Esophagus squamous epithelium (tissue), 5 donors: ENCODE measurements at regions not wholly inside any gene's neighbourhood (a gene's known extent, or its start where the extent isn't known, plus 50 kb on each side); places are given as distances from the start of the nearest gene placed in this dataset.

Source experiments
- DNase-seq: peaks from one replicate; lab custom pipeline; 2025; lab: John Stamatoyannopoulos, UW
- H3K27ac ChIP-seq, 4 donors: fragments of 200-600 bp; sonication (generic); one replicate each; pipeline ENCODE4 v1.5.1; 2016 to 2019; ENCODE audit warnings: mild to moderate bottlenecking in 1 of 4
- H3K27me3 ChIP-seq, 4 donors: fragments of 200-600 bp; sonication (generic); 1 replicate in 3 of 4; 2 replicates in 1 of 4; pipeline versions ENCODE4 v1.5.1 to v1.6.0; 2017 to 2021; ENCODE audit warnings: antibody characterized with exemption in 1 of 4
- H3K36me3 ChIP-seq, 3 donors: fragments of 200-600 bp; sonication (generic); one replicate each; pipeline ENCODE4 v1.5.1; 2016 to 2019
- H3K4me1 ChIP-seq, 3 donors: fragments of 200-600 bp; sonication (generic); one replicate each; pipeline ENCODE4 v1.5.1; 2017 to 2019
- H3K4me3 ChIP-seq, 4 donors: fragments of 200-600 bp; sonication (generic); 1 replicate in 3 of 4; 2 replicates in 1 of 4; pipeline ENCODE4 v1.5.1; 2016 to 2019; ENCODE audit warnings: mild to moderate bottlenecking in 2 of 4, moderate library complexity in 1 of 4
- H3K9me3 ChIP-seq, 3 donors: fragments of 200-600 bp; sonication (generic); one replicate each; pipeline ENCODE4 v1.5.1; 2016 to 2019
- CTCF ChIP-seq, 6 experiments: fragments of 450-650 bp in 4 of 6; fragments of 200-600 bp in 2 of 6; sonication (generic) in 2 of 6; IDR thresholded peaks; one replicate each; pipeline ENCODE4 v1.5.1; 2016 to 2019; ENCODE audit warnings: antibody characterized with exemption in 6 of 6, mild to moderate bottlenecking in 4 of 6, moderate library complexity in 4 of 6
- POLR2A ChIP-seq, 4 donors: fragments of 450-650 bp; IDR thresholded peaks; one replicate each; pipeline ENCODE4 v1.6.1; 2017; ENCODE audit warnings: antibody characterized with exemption in 4 of 4, mild to moderate bottlenecking in 4 of 4, moderate library complexity in 3 of 4
- WGBS, 2 donors: methylation state at CpG; one replicate each; pipeline ENCODE4 v1.1.5; 2018; 5-methylcytosine and 5-hydroxymethylcytosine counted together
- intact Hi-C: fragments of 100-400 bp; cut with DNase I; formaldehyde crosslinking; loops from one replicate; pipeline ENCODE4 v1.15.0; 2022
- donor health status: DM: yes; HTN: yes; CAD: no.

- no peaks in the 10 kb centered on the region for H3K4me1 ChIP-seq
- H3K36me3 ChIP-seq = no peaks in the 10 kb centered on the region
- no peaks in the 10 kb centered on the region for H3K9me3 ChIP-seq
- no peak overlapping the region for H3K4me3 ChIP-seq
- H3K27me3 ChIP-seq = no peaks in the 10 kb centered on the region
- intact Hi-C loops = no loop called here
- no peak for DNase-seq
- WGBS, 2 donors = 89 to 98% methylated on average over 4 of the region's 4 CpGs
- no peak overlapping the region for H3K27ac ChIP-seq
- no peak for TF ChIP-seq CTCF (IDR thresholded peaks at IDR 0.05)
- no peak for TF ChIP-seq POLR2A (IDR thresholded peaks at IDR 0.05)
These were observed 830.0 kb upstream of the NOVA1 start for GRCh38 chr14:27427796-27428195.

GRCh38 chr14:27435923-27436670, 838.3 kb upstream of the NOVA1 start:
- WGBS, 2 donors = 69% methylated on average over 3 of the region's 3 CpGs
- Histone ChIP-seq H3K36me3 (no peaks in the 10 kb centered on the region), H3K9me3 (no peaks in the 10 kb centered on the region), H3K4me1 (no peaks in the 10 kb centered on the region), H3K4me3 (no peak overlapping the region), H3K27me3 (no peaks in the 10 kb centered on the region), H3K27ac (no peak overlapping the region)
- no peak for DNase-seq
- TF ChIP-seq POLR2A (IDR thresholded peaks at IDR 0.05) = no peak
- no peak for TF ChIP-seq CTCF (IDR thresholded peaks at IDR 0.05)
- intact Hi-C loops = no loop called here

GRCh38 chr14:27484633-27485032, 886.8 kb upstream of the NOVA1 start:
- TF ChIP-seq POLR2A (IDR thresholded peaks at IDR 0.05) = no peak
- TF ChIP-seq CTCF (IDR thresholded peaks at IDR 0.05) = no peak
- Histone ChIP-seq H3K27me3 (no peaks in the 10 kb centered on the region), H3K4me3 (no peak overlapping the region), H3K36me3 (no peaks in the 10 kb centered on the region), H3K9me3 (no peaks in the 10 kb centered on the region), H3K4me1 (no peaks in the 10 kb centered on the region), H3K27ac (no peak overlapping the region)
- intact Hi-C loops = no loop called here
- no peak for DNase-seq

GRCh38 chr14:27485193-27485592, 887.4 kb upstream of the NOVA1 start:
- Histone ChIP-seq H3K4me1 (no peaks in the 10 kb centered on the region), H3K27ac (no peak overlapping the region), H3K4me3 (no peak overlapping the region), H3K36me3 (no peaks in the 10 kb centered on the region), H3K27me3 (no peaks in the 10 kb centered on the region), H3K9me3 (no peaks in the 10 kb centered on the region)
- TF ChIP-seq CTCF (IDR thresholded peaks at IDR 0.05) (no peak), POLR2A (IDR thresholded peaks at IDR 0.05) (no peak)
- no peak for DNase-seq
- intact Hi-C loops = no loop called here

- H3K9me3 ChIP-seq = peaks cover 0 to 8% (median 0%) of the 10 kb centered on the region in 3 donors
- no peak overlapping the region for H3K4me3 ChIP-seq
- H3K27me3 ChIP-seq = no peaks in the 10 kb centered on the region
- intact Hi-C loops = no loop called here
- H3K4me1 ChIP-seq = no peaks in the 10 kb centered on the region
- no peak for TF ChIP-seq CTCF (IDR thresholded peaks at IDR 0.05)
- TF ChIP-seq POLR2A (IDR thresholded peaks at IDR 0.05) = no peak
- DNase-seq = no peak
- H3K36me3 ChIP-seq = no peaks in the 10 kb centered on the region
- no peak overlapping the region for H3K27ac ChIP-seq
- 60% methylated on average over 1 of the region's 1 CpG; no CpG with 5 or more reads in 1 of the 2 donors for WGBS, 2 donors
These were observed 908.4 kb upstream of the NOVA1 start for GRCh38 chr14:27506272-27506671.
